HL-60 (cell line): ENCODE measurements at regions not wholly inside any gene's neighbourhood (a gene's known extent, or its start where the extent isn't known, plus 50 kb on each side); places are given as distances from the start of the nearest gene placed in this dataset.

Source experiments
- DNase-seq, 2 experiments: peaks; one replicate each; pipeline ENCODE4 v3.0.0-alpha.2; 2010 to 2020; ENCODE audit warnings: low read depth in 1 of 2, low spot score in 1 of 2
- H3K27ac ChIP-seq: fragments of 250-450 bp; sonication (Bioruptor Pico); replicated peaks from 2 replicates; pipeline ENCODE4 v1.5.1; 2020; ENCODE audit warnings: mild to moderate bottlenecking, moderate library complexity
- H3K27me3 ChIP-seq: fragments of 250-450 bp; sonication (Bioruptor Pico); 2 replicates; pipeline ENCODE4 v1.5.1; 2021; ENCODE audit warnings: mild to moderate bottlenecking, moderate library complexity; ENCODE audit not compliant: insufficient read depth, poor library complexity, severe bottlenecking
- H3K4me3 ChIP-seq: replicated peaks from 2 replicates; pipeline ENCODE4 v1.5.1; 2011; ENCODE audit warnings: mild to moderate bottlenecking, control low read depth, low read length; ENCODE audit not compliant: insufficient read depth
- GABPA ChIP-seq: IDR thresholded peaks from 2 replicates; pipeline ENCODE4 v1.6.1; 2012; ENCODE audit warnings: low read depth
- POLR2AphosphoS5 ChIP-seq: IDR thresholded peaks from 2 replicates; pipeline ENCODE4 v1.6.1; 2012; ENCODE audit warnings: low read depth
- SPI1 ChIP-seq: IDR thresholded peaks from 2 replicates; pipeline ENCODE4 v1.6.1; 2012; ENCODE audit warnings: low read depth, mild to moderate bottlenecking, borderline replicate concordance
- TF ChIP-seq, protein P1 (sequence below): IDR thresholded peaks from one replicate; pipeline ENCODE4 v1.5.1; 2011; ENCODE audit warnings: low read length, control low read depth, inconsistent platforms; ENCODE audit not compliant: insufficient read depth
- TF ChIP-seq, protein P2 (sequence below): IDR thresholded peaks from 2 replicates; pipeline ENCODE4 v1.6.1; 2012; ENCODE audit warnings: low read depth; ENCODE audit not compliant: insufficient replicate concordance

DNA sequence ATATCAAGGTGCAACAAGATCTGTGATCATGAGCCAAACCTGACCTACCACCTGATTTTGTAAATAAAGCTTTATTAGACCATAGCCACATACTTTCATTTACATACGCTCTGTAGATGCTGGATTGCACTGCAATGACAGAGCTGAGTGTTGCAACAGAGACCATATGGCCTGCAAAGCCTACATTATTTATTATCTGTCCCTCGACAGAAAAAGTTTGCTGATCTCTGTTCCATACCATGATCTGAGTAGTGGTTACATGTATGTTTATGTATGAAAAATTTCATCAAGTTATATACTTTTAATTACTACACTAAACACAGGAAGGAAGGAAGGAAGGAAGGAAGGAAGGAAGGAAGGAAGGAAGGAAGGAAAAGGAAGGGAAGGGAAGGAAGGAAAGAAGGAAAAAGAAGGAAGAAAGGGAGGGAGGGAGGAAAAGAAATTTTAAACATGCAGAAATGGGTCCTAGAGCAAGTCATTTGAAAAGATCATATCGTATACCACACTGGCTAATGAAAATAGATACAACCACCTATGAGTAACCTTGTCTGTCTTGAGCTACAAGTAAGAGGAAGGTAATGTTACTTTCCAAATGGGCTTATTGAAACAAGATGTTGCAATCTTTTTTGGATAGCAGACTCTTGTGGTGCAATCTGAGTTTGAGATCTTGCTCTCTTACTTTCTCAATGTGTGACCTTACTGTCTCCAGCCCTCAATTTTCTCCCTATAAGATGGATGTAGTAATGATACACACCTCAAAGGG, 441.0 kb downstream of the KIF16B start:
- no peak for DNase-seq
- TF ChIP-seq GABPA (no peak), POLR2AphosphoS5 (no peak)
- TF ChIP-seq, protein P1, sequence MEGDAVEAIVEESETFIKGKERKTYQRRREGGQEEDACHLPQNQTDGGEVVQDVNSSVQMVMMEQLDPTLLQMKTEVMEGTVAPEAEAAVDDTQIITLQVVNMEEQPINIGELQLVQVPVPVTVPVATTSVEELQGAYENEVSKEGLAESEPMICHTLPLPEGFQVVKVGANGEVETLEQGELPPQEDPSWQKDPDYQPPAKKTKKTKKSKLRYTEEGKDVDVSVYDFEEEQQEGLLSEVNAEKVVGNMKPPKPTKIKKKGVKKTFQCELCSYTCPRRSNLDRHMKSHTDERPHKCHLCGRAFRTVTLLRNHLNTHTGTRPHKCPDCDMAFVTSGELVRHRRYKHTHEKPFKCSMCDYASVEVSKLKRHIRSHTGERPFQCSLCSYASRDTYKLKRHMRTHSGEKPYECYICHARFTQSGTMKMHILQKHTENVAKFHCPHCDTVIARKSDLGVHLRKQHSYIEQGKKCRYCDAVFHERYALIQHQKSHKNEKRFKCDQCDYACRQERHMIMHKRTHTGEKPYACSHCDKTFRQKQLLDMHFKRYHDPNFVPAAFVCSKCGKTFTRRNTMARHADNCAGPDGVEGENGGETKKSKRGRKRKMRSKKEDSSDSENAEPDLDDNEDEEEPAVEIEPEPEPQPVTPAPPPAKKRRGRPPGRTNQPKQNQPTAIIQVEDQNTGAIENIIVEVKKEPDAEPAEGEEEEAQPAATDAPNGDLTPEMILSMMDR, result no peak
- Histone ChIP-seq H3K27ac (no peak overlapping the region), H3K4me3 (no peak overlapping the region), H3K27me3 (no peaks in the 10 kb centered on the region)

DNA sequence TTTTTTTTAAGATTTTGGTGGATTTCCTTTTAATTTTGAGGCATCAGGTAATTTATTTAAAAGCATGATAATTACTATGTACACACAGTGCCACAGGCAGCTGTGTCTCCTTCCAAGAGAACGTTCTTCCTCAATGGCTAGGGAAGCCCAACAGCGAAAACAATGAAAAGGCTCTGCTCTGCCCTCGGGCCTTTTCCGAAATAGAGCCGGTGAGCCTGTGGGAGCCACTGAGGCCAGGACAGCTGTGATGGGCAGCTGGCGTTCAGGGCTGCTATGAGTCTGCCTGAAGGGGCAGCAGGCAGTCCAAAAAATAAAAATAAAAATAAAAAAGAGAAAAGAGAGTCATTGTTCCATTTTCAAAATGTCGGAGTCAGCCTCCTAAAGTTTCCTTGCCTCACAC, 443.8 kb downstream of the KIF16B start:
- TF ChIP-seq GABPA (no peak), SPI1 (no peak), POLR2AphosphoS5 (no peak)
- TF ChIP-seq, protein P2, sequence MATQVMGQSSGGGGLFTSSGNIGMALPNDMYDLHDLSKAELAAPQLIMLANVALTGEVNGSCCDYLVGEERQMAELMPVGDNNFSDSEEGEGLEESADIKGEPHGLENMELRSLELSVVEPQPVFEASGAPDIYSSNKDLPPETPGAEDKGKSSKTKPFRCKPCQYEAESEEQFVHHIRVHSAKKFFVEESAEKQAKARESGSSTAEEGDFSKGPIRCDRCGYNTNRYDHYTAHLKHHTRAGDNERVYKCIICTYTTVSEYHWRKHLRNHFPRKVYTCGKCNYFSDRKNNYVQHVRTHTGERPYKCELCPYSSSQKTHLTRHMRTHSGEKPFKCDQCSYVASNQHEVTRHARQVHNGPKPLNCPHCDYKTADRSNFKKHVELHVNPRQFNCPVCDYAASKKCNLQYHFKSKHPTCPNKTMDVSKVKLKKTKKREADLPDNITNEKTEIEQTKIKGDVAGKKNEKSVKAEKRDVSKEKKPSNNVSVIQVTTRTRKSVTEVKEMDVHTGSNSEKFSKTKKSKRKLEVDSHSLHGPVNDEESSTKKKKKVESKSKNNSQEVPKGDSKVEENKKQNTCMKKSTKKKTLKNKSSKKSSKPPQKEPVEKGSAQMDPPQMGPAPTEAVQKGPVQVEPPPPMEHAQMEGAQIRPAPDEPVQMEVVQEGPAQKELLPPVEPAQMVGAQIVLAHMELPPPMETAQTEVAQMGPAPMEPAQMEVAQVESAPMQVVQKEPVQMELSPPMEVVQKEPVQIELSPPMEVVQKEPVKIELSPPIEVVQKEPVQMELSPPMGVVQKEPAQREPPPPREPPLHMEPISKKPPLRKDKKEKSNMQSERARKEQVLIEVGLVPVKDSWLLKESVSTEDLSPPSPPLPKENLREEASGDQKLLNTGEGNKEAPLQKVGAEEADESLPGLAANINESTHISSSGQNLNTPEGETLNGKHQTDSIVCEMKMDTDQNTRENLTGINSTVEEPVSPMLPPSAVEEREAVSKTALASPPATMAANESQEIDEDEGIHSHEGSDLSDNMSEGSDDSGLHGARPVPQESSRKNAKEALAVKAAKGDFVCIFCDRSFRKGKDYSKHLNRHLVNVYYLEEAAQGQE, result no peak
- TF ChIP-seq, protein P1, result no peak
- DNase-seq, result no peak
- H3K27ac ChIP-seq, result no peak overlapping the region
- no peak overlapping the region for H3K4me3 ChIP-seq
- H3K27me3 ChIP-seq, result no peaks in the 10 kb centered on the region

DNA sequence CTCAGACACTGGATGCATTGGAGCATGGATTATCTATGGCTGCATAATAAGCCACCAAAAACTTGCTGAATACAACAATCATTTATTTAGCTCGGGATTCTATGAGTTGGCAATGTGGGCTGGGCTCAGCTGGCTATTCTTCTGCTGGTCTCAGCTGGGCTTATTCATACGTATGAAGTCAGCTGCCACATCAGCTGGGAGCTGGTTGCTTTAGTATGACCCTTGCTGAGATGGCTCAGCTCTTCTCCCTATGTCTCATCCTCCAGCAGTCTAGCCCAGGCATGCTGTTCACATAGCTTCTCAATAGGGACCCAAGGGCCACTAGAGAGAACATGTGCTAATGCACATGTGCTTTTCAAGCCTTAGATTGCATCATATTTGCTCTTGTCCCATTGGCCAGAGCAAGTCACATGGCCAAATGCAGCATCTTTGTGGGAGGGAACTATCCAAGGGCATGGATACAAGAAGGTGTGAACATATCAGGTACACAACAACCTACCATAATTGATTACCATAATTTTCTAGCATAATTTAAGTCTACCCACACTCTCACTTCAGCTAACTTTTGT, 444.6 kb downstream of the KIF16B start:
- DNase-seq, result no peak
- Histone ChIP-seq H3K4me3 (no peak overlapping the region), H3K27ac (no peak overlapping the region), H3K27me3 (no peaks in the 10 kb centered on the region)
- TF ChIP-seq POLR2AphosphoS5 (no peak), GABPA (no peak)
- TF ChIP-seq, protein P2, result no peak

DNA sequence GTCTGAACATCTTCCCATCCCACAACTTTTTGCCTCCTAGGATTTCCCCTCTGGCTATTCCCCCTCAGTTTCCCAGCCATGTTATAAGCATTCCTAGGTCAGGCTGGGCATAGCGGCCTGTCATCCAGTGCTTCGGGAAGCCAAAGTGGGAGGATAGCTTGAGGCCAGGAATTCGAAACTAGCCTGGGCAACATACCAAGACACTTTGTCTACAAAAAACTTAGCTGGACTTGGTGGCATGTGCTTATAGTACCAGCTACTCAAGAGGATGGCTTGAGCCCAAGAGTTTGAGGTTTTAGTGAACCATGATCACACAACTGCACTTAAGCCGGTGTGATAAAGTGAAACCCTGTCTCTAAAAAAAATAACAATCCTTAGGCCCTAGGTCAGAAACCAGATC, 447.4 kb downstream of the KIF16B start:
- TF ChIP-seq POLR2AphosphoS5 (no peak), GABPA (no peak), SPI1 (no peak)
- TF ChIP-seq, protein P2, result no peak
- TF ChIP-seq, protein P1, result no peak
- no peaks in the 10 kb centered on the region for H3K27me3 ChIP-seq
- H3K4me3 ChIP-seq, result no peak overlapping the region
- H3K27ac ChIP-seq, result no peak overlapping the region
- DNase-seq, result no peak
